ENCODE measurements at regions not wholly inside any gene's neighbourhood (a gene's known extent, or its start where the extent isn't known, plus 50 kb on each side); places are given as distances from the start of the nearest gene placed in this dataset.
"Not testable (repeated sequence)": the region's sequence is repeated elsewhere in the genome, so short reads cannot be mapped to it uniquely, and the experiment has no call there.

DNA sequence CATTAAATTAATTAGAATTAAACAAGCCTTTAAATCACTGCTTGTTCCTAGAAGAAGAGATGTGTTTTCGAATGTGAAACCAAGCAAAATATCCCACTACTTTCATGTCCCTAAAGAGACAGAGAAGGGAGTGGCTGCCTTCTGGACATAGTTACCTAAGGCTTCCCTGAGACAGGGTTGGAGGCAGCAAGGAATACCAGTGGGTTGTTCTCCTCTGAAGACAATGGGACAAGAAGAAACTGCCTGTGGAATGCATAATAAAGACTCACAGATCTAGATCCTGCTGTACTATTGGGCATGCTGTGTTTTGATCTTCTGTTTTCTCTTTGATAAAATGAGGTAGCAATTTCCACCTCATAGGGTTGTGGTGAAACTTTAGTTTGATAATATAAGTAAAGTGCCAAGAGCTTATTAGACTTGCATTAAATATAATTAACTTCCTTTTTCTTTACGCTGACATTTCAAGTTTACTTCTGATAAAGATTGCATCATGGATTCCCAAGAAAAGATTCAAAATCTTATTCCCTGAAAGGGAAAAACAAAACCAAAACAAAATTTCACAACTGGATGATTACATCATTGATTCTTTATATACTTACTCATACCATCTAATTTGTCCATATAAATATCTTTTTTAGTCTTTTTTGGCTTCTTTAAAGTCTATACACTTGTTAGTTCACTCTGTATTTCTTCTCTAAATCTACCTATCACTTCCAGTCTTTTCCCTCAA, 621.3 kb downstream of the ETS1 start:
- DNase-seq (ENCODE audit: low spot score): no peak

DNA sequence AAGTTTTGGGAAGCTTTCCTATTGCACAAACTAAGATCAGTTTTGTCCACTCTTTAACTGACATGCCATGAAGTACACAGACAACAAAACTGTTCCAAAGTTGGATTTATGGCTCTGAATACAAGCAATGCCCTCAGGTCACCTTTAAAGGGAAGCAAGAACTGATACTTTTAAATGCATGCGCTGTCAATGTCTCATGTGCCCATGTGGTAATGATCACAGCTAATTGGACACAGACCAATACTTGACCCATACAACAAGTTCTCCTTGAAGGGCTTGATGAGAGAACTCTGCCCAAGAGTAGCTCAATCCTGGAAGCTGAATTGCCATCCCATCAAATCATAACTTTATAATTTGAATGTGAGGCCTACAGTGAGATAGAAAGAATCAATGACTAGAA, 624.9 kb downstream of the ETS1 start:
- DNase-seq (ENCODE audit: low spot score): no peak

DNA sequence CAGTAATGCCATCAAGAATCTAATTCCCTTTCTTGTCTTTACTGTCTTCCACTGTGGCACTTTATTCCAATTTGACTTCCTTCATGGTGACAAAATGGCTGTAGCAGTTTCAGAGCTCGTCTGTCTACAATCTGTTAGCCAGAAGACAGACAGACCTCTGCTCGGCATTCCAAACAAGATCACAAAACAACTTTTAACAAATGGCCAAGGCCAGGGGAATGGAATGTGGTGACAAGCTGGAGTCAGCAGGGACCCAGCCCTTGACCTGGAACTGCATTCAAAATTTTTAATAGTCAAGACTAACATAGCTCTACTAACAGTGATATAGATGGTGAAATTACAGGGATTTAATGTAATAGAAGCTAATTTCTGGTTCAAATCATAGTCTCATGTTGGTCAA, 637.2 kb downstream of the ETS1 start:
- no peak for DNase-seq (ENCODE audit: low spot score)

DNA sequence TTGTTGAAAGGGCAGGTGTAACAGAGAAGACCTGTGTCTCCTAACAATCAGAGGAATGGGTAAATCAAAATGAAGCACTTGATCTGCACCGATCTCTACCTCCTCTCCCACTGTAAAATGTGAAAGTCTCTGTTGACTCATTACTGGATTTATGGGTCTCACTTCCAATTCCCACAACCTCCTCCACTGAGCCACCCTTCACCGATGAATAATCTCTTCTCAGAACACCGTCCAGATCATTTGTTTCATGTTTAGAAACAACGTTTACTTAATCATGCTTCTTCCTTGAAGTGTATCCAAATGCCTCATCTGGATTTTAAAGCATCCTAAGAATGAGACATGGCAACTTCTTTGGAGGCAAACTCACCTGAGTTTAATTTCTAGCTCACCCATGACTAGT, 643.6 kb downstream of the ETS1 start:
- DNase-seq (ENCODE audit: low spot score): no peak

DNA sequence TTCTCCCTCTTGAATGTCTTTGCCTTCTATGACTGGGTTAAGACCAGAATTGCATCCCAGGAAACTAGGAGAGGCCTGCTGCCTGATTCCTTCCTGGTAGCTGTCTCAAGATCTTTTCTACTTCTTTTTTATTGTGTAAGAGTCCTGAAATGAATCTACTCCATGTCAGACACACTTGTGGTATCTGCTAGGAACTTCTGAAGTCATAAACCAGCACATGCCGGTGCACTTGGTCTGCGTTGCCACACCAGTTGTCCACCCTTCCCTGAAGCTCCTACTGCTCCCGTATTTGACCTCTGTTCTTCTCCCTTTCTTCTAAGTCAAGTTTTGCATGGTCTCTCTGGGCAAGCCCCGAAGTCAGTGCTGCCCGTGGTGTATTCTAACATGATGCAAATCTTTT, 644.2 kb downstream of the ETS1 start:
- DNase-seq (ENCODE audit: low spot score): no peak

DNA sequence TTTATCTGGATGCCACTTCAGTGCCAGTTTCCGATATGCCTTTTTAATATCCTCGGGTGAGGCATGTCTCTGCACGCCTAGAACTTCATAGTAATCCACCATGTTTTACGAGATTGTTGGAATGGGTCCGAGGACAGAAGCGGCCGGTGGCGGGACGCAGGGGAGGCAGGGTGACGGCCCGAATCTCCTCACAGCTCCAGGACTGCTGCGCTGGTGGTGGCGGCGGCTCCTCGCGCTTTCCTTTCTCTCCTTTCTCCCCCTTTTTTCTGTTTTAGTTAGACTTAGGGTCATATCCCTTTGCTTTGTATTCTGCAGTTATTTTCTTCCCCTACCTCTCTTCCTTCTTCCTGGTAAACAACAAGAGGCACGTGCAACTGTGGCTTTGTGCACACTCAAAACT, 645.8 kb downstream of the ETS1 start:
- DNase-seq (ENCODE audit: low spot score): not testable (repeated sequence)

DNA sequence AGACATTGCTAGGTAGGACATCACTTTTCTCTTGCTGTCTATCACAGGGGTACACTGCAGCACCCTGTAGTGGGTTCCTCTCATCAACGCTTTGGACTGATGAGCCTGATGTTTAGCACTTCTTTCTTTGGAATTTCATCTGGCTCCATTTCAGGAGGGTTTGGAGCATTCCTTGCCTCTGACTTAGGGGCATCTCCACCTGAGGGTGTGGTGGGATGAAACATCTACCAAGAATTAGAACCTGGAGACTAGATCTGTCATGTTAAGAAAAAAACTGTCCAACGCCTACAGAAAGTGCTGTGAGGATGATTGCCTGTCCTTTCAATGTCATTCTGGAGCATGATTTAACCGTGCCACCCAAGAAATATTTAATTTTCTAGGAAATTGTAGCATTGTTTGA, 648.4 kb downstream of the ETS1 start:
- no peak for DNase-seq (ENCODE audit: low spot score)

DNA sequence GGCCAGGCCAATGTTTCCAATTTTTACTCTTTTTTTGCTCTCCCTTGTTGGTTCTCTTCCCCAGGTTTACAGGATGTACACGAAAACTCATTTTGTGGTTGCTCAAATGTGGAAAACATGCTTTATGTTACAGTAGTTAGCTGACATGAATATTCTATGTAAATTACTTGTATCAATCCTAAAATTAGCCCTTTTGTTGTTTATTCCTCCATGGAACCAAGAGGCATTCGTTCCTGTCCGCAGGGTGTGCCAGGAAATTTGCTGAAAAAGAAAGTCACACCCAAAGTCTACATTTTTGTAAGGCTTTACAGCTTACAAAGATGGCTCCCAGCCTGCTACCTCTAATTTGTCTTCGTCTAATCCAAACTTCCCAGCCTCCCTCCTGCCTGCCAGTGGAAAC, 652.3 kb downstream of the ETS1 start:
- no peak for DNase-seq (ENCODE audit: low spot score)

DNA sequence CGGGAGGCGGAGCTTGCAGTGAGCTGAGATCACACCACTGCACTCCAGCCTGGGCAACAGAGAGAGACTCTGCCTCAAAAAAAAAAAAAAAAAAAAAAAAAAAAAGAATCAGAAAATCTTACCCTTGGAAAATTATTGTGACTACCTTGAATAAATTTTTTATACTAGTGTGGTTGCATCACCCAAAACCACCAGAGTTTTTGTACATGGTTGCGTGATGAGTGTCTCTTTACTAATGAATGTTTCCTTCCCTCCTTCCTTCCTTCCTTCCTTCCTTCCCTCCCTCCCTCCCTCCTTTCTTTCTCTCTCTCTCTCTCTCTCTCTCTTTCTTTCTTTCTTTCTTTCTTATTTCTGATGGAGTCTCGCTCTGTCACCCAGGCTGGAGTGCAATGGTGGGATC, 653.4 kb downstream of the ETS1 start:
- not testable (repeated sequence) for DNase-seq (ENCODE audit: low spot score)

DNA sequence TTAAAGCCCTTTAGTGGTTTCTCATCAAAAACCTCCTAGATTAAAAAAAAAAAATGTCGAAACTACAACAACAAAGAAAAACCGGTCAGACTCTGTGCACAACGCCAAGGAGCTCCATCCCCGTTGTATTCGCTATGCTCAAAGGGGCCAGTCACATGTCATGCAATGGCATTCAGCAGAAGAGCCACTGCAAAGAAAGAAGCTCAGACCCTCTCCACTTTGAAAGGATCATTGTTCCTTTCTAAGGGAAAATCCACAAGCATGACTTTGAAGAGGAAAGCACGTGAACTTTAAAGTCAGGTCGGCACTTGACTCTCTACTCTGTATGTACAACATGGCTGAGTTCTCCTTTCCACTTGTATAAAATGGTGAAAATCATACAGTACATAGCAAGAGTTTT, 655.6 kb downstream of the ETS1 start:
- DNase-seq (ENCODE audit: low spot score): no peak

DNA sequence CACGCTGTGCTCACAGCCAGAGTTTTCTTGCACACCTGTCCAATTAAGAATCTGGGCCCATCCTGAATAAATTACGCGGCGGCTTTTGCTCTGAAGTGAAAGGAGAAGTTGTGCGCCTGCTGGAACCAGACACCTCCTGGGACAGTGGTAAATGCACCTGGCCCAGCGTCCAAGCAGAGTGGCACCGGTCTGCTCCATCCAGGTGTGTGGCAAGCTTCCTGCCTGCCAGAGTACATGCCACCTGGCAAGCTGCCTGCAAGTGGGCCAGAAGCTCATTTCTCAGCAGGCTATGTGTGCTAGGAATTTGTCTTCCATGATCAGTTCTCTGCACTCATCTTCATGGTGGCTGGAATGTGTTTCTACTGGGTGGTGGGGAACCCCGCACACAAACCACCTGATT, 660.6 kb downstream of the ETS1 start:
- DNase-seq (ENCODE audit: low spot score): no peak

DNA sequence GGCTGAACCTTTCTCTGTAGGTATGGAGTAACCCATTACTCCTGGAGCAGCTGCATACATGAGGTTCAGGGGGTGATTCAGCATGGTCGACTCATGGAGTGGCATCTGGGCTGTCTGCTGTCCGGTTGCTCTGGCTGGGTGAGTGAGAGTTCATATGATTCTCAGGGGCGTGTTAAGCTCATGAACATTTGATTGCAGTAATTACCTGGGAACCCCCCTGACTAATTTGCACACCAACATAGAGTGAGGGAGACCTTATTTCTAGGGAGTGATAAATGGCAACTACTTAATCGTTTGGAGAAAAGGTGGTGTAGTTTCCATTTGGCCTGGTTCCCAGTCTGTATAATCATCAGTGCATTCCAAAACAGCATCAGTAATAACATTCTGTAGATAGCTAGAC, 661.9 kb downstream of the ETS1 start:
- DNase-seq (ENCODE audit: low spot score): no peak

DNA sequence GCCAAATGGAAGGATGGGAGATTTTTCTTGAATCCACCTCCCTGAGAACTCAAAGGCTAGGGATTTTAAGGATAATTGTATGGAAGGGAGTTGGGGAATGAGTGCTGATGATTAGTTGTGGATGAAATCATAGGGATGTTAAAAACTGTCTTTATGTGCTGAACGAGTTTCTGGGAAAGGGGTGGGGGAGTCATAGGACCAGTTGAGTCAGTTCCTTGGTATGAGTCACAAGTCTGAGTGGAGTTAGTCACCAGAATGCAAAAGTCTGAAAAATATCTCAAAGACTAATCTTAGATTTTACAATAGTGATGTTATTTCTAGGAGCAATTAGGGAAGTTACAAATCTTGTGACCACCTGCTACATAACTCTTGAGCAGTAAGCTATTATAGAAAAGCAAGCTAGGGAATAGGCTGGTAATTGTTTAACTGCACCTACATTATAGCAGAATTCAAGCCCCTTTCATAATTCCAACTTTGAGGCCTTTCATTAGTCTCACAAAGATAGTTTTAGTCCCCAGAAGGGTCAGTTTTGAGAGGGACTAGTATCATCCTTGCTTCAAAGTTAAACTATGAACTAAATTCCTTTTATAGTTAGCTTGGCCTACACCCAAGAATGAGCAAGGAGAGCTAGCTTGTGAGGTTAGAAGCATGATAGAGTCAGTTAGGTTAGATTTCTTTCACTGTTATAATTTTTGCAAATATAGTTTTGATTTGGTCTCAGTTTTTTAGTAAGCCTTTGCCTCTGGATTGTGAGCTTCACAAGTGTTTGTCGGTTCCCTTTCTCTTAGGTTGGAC, 668.0 kb downstream of the ETS1 start:
- DNase-seq (ENCODE audit: low spot score): no peak

DNA sequence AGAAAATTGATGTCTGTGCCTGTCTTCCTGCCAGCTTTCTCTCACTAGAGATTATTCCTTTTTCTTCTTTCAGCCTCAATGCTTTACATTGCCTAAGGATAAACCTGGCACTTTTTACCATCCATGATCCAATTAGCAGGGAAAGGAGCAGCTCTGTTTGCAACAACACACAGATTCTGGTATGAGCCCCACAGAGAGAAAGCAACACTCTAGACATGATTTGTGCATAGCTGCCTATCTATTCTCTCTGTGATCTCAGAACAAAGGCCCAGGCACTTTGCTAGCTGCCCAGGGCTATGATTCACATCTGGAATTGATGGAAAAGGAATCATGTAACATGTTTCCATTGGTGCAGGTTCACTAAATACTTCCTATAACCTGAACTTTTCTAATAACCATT, 685.0 kb downstream of the ETS1 start:
- DNase-seq (ENCODE audit: low spot score): no peak

DNA sequence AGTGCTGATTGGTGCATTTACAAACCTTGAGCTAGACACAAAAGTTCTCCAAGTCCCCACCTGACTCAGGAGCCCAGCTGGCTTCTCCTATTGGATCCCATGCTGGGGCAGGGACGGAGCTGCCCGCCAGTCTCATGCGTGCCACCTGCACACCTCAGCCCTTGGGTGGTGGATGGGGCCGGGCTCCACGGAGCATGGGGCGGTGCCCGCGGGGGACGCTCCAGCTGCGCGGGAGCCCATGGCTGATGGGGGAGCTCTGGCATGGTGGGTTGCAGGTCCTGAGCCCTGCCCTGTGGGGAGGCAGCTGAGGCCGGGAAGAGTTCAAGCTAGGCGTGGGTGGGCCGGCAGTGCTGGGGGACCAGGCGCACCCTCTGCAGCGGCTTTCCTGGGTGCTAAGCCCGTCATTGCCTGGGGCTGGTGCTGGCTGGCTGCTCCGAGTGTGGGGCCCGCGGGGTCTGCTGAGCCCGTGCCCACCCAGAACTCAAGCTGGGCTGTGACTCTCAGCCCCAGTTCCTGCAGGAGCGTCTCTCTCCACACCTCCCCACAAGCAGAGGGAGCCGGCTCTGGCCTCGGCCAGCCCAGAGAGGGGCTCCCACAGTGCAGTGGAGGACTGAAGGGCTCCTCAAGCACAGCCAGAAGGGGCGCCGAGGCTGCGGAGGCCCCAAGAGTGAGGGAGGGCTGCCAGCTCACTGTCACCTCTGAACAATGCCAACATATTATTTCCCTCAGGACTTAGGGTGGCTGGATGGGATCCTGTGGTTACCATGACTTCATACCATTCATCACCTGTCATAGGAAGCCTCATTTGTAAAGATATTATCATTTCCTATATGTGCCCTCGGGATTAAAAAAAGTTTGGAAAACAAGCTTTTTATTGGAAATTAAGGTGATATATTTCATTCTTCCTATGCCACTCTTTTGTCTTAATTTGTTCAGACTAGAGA, 688.7 kb downstream of the ETS1 start:
- DNase-seq (ENCODE audit: low spot score): no peak

DNA sequence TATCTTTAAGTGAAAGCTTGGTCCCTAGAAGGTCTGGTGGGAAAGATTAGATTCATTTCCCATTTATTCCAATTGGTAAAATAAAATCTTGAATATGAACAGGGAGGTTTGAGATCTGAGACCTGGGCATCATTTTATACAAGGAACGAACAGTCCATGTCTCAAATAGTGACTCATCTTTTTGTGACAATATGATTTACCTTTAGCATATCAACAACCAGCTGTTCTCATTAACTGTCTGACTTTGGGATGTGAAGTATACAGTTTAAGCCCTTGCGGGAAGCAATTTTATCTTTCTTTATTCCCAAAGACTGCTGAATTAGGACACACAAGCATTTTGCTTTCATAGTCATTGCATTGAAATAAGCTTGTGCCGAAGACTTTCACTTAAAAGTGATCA, 691.6 kb downstream of the ETS1 start:
- no peak for DNase-seq (ENCODE audit: low spot score)

DNA sequence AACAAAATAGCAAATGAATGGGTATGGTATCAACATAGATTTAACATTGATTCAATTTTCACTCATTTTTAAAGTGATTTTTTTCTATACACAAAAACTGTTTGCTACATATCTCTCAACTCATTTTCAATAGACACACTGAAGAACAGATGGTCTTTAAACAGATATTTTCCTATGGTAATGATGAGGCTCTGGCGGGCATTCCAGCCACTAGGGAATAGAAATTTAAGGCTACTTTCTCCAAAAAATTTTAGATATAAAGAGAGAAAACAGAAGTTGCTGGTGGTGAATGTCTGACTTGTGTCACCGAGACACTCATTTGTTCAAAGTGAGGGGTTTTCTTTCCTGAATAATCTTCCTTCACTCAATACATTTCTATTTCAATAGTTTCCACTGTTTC, 693.0 kb downstream of the ETS1 start:
- no peak for DNase-seq (ENCODE audit: low spot score)

DNA sequence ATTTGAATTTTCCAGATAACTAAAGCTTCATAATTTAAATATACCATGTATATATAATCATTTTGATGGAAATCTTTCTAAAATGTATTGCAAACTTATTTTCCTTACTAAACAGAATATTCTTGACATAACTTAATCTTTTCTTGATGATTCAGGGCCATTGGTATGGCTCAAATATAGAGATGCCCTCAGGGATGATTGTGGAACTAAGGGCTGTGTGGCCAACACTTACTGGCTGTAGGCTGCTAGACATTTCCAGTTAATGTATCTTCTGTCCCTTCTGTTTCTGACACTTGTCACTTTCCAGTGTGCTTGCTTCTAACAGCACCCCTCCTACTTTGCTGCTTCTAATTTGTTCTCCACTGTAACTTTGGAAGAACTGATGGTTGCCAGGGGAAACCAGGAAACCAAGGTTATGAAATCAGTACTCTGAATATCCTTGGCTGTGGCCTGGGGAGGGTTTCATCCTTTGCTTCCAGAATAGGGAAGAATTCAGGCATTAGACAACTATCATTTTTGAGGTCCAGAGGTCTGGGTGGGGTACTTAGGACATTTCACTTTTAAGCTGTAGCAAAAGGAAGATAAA, 697.2 kb downstream of the ETS1 start:
- no peak for DNase-seq (ENCODE audit: low spot score)

DNA sequence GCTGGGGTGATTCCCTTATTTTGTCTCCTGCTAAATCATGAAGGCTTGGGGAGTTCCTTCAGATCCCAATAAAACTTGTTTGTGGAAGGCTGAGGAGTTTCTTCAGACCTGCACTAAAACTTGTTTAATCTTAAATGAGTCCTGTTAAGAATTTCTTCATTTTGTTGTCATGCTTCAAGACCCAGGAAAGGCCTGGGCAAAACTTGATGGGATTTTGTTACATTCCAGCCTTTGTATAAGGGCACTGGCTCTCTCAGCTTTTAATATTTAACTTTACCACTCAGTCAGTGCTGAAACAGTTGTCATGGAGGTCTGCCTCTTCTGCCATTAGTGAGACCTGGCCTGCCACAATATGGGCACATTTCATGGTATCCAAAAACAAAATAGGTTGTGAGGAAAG, 699.0 kb downstream of the ETS1 start:
- no peak for DNase-seq (ENCODE audit: low spot score)

DNA sequence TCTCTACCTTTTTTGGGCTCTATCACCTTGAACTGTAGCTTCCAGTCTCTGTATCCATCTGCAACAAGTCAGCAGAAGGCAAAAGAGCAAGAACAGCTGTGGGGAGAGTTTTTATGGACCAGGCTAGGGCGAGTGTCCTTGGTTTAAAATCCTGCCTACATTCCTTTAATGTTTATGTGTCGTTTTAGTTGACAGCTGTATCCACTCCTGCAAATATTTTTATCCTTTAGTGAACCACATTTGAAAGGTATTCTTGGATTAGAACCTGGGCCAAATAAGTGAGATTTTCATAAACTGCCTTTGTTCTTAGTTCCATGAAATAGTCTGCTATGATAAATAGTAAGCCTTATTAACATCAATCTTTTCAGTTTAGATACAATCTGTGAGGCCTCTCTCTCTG, 712.2 kb downstream of the ETS1 start:
- no peak for DNase-seq (ENCODE audit: low spot score)

DNA sequence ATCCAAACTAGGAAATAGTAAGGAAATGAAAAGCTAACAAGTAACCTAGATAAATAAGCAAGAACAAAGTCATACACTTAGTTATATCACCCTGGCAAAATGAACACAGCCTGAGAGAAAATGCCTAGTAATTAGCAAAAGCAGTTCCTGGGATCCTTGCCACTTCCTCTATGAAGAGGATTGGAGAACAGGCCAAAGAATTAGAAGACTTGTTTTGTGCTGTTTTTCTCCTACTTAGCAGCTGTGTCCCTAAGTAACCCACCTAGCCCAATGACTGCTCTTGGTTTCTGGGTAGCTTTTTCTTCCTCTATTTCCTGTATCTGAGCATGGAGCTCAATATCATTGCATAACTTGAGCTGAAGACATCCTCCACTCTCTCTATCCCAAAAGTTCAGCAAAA, 713.9 kb downstream of the ETS1 start:
- DNase-seq (ENCODE audit: low spot score): no peak

DNA sequence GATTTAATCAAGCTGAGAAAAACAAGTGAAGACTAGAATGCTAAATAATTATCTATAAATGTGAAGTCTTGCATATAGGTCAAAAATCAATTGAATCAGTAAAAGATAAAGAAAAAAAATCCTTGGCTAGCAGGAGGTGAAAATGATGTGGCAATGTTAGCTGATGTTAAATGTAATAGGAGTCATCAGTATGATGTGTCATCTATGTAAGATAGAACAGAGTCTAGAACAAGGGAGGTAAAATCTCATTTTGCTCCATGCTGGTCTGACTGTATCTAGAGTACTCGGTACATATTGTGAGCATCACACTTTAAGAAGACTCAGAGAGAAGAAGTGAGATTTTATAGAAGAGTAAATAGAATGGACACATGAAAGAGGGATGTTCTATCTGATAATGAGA, 721.2 kb downstream of the ETS1 start:
- DNase-seq (ENCODE audit: low spot score): no peak
